PC-9 (cell line): ENCODE measurements at regions not wholly inside any gene's neighbourhood (a gene's known extent, or its start where the extent isn't known, plus 50 kb on each side); places are given as distances from the start of the nearest gene placed in this dataset.

Experiments
- BruUV-seq: library from RNA; stranded (reverse); fragments of 400-500 nt; replicated peaks from 2 replicates; lab custom pipeline; 2021; lab: Mats Ljungman, UMichigan
- CTCF ChIA-PET: fragments of 300-600 bp; sonication (Branson Sonifier 250); formaldehyde crosslinking; loops from one replicate; lab custom pipeline; 2022; ENCODE audit warnings: antibody characterized with exemption; lab: Charles Lee
- POLR2A ChIA-PET: fragments of 300-600 bp; sonication (Branson Sonifier 250); formaldehyde crosslinking; loops from one replicate; lab custom pipeline; 2022; ENCODE audit warnings: antibody characterized with exemption; ENCODE audit not compliant: unreplicated experiment; lab: Charles Lee
- DNase-seq, 2 experiments: peaks; one replicate each; pipeline versions ENCODE4 v3.0.0 to v3.0.0-alpha.2; 2015 to 2022; ENCODE audit warnings: mixed read lengths in 1 of 2
- H2AFZ ChIP-seq: fragments of 200-600 bp; sonication (generic); 2 replicates; pipeline ENCODE4 v1.8.1; 2017; ENCODE audit warnings: antibody characterized with exemption
- H3F3A ChIP-seq: fragments of 200-600 bp; sonication (generic); 2 replicates; pipeline ENCODE4 v1.8.1; 2017; ENCODE audit warnings: antibody characterized with exemption, mild to moderate bottlenecking, low read depth; ENCODE audit not compliant: insufficient read depth
- H3K27ac ChIP-seq: fragments of 200-600 bp; sonication (generic); 2 replicates; pipeline ENCODE4 v1.6.1; 2016; ENCODE audit warnings: mixed run types
- H3K27me3 ChIP-seq: fragments of 200-600 bp; sonication (generic); 2 replicates; pipeline ENCODE4 v1.6.1; 2016; ENCODE audit warnings: low read depth, mixed run types; ENCODE audit not compliant: insufficient read depth
- H3K36me3 ChIP-seq: fragments of 200-600 bp; sonication (generic); 2 replicates; pipeline ENCODE4 v1.6.1; 2016; ENCODE audit warnings: low read depth, mixed run types
- H3K4me1 ChIP-seq: fragments of 200-600 bp; sonication (generic); replicated peaks from 2 replicates; pipeline ENCODE4 v1.6.1; 2016; ENCODE audit warnings: mixed run types; ENCODE audit not compliant: insufficient read depth
- H3K4me2 ChIP-seq: fragments of 200-600 bp; sonication (generic); 2 replicates; pipeline ENCODE4 v1.6.1; 2017; ENCODE audit warnings: mixed run types
- H3K4me3 ChIP-seq: fragments of 200-600 bp; sonication (generic); 2 replicates; pipeline ENCODE4 v1.6.1; 2016; ENCODE audit warnings: mixed run types
- H3K79me2 ChIP-seq: fragments of 200-600 bp; sonication (generic); 2 replicates; pipeline ENCODE4 v1.6.1; 2017; ENCODE audit warnings: low read depth, mixed run types
- H3K9me2 ChIP-seq: fragments of 200-600 bp; sonication (generic); 2 replicates; pipeline ENCODE4 v1.8.1; 2017; ENCODE audit warnings: mild to moderate bottlenecking; ENCODE audit not compliant: insufficient read depth
- H3K9me3 ChIP-seq: fragments of 200-600 bp; sonication (generic); 2 replicates; pipeline ENCODE4 v1.8.1; 2016; ENCODE audit warnings: low read depth; ENCODE audit not compliant: insufficient read depth
- H4K20me1 ChIP-seq: fragments of 200-600 bp; sonication (generic); 2 replicates; pipeline ENCODE4 v1.8.1; 2017; ENCODE audit not compliant: insufficient read depth
- EZH2 ChIP-seq: fragments of 200-600 bp; sonication (generic); IDR thresholded peaks from 2 replicates; pipeline ENCODE4 v1.8.0; 2017; ENCODE audit warnings: antibody characterized with exemption, low read depth
- intact Hi-C: fragments of 100-400 bp; cut with micrococcal nuclease; formaldehyde crosslinking; loops from one replicate; pipeline ENCODE4 v1.10.0; 2022; ENCODE audit not compliant: unreplicated experiment
- TF ChIP-seq, protein P1 (sequence below): fragments of 200-600 bp; sonication (generic); conservative IDR thresholded peaks from 2 replicates; pipeline ENCODE4 v1.6.1; 2017; ENCODE audit warnings: mixed run types, antibody characterized with exemption, mild to moderate bottlenecking, moderate library complexity

DNA sequence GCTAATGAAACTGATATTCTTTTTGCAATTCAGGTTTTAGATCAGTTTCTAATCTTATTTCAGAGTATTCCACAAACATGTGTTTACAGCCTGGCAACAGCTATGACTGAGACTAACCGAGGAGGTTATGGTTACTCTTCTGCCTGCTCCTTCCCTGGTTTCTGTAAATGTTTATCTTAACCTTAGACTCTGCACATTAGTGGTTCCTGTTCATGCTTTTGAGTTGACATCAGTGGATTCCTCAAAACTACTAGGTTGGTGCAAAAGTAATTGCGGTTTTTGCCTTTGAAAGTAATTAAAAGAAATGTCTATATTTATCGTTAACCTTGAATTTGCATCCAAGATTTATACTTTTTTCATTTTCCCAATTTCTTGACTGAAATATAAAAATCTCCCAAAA, 237.0 kb upstream of the TSHZ3 start:
- CTCF ChIA-PET = no interaction called here
- POLR2A ChIA-PET = no interaction called here
- Histone ChIP-seq H3K27me3 (peaks cover 38% of the 10 kb centered on the region), H2AFZ (no peak overlapping the region), H3K27ac (no peak overlapping the region), H3K9me2 (no peaks in the 10 kb centered on the region; the same call in 1 of the 2 replicates), H3F3A (no peaks in the 10 kb centered on the region), H3K36me3 (no peaks in the 10 kb centered on the region), H3K4me3 (no peak overlapping the region), H3K4me2 (no peak overlapping the region), H4K20me1 (no peaks in the 10 kb centered on the region), H3K9me3 (no peaks in the 10 kb centered on the region), H3K79me2 (no peaks in the 10 kb centered on the region), H3K4me1 (no peaks in the 10 kb centered on the region)
- BruUV-seq = no TSS peak
- no peak for DNase-seq
- intact Hi-C loops = no loop called here
- TF ChIP-seq, protein P1, sequence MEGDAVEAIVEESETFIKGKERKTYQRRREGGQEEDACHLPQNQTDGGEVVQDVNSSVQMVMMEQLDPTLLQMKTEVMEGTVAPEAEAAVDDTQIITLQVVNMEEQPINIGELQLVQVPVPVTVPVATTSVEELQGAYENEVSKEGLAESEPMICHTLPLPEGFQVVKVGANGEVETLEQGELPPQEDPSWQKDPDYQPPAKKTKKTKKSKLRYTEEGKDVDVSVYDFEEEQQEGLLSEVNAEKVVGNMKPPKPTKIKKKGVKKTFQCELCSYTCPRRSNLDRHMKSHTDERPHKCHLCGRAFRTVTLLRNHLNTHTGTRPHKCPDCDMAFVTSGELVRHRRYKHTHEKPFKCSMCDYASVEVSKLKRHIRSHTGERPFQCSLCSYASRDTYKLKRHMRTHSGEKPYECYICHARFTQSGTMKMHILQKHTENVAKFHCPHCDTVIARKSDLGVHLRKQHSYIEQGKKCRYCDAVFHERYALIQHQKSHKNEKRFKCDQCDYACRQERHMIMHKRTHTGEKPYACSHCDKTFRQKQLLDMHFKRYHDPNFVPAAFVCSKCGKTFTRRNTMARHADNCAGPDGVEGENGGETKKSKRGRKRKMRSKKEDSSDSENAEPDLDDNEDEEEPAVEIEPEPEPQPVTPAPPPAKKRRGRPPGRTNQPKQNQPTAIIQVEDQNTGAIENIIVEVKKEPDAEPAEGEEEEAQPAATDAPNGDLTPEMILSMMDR = no peak
- TF ChIP-seq EZH2 = no peak

DNA sequence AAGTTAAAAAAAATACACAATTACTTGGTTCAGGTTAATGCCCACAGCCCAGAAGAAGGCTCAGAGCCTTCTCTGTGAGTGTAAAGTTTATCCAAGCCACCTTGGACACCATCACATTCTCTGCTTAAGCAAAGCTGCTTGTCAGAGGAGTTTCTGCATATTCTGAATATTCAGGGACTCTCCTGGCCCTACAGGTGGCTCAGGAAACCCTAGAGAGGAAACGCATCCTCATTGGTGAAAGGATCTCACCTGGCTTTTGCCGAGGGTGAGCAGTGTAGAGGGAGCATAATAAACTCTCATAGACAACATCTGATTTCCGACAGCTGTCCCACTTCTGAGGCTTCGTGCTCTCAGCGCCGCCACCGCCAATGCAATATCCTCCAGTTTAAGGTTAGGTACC, 239.9 kb upstream of the TSHZ3 start:
- Histone ChIP-seq H3F3A (no peaks in the 10 kb centered on the region), H3K9me3 (no peaks in the 10 kb centered on the region), H3K27ac (no peak overlapping the region), H3K4me1 (no peaks in the 10 kb centered on the region), H4K20me1 (no peaks in the 10 kb centered on the region), H3K4me3 (no peak overlapping the region), H3K27me3 (peaks cover 50% of the 10 kb centered on the region), H3K4me2 (no peak overlapping the region), H3K79me2 (no peaks in the 10 kb centered on the region), H2AFZ (no peak overlapping the region), H3K36me3 (no peaks in the 10 kb centered on the region), H3K9me2 (no peaks in the 10 kb centered on the region; the same call in 1 of the 2 replicates)
- POLR2A ChIA-PET = no interaction called here
- no peak for TF ChIP-seq EZH2
- TF ChIP-seq, protein P1 = no peak
- no peak for DNase-seq
- CTCF ChIA-PET = no interaction called here
- no TSS peak for BruUV-seq
- intact Hi-C loops = no loop called here

DNA sequence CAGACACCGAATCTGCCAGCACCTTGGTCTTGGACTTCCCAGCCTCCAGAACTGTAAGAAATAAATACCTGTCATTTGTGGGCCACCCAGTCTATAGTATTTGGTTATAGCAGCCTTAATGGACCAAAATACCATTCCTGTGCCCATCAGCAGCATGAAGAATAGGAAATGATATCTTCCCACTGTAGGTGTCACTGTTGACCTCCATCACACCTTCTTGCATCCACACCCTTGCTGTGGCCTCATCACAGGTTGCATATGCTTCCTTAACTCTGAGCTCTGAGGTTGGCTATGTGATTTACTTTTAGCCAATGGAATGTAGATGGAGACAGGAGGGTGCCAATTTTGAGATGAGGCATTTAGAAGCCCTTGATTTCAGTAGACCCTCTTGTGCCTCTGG, 242.0 kb upstream of the TSHZ3 start:
- no TSS peak for BruUV-seq

More for the DNA sequence above, 242.0 kb upstream of the TSHZ3 start:
- Histone ChIP-seq H3K9me2 (no peaks in the 10 kb centered on the region; the same call in 1 of the 2 replicates), H3K36me3 (no peaks in the 10 kb centered on the region), H3K27ac (no peak overlapping the region), H3K27me3 (peaks cover 66% of the 10 kb centered on the region), H4K20me1 (no peaks in the 10 kb centered on the region), H3K4me2 (no peak overlapping the region), H3K4me1 (no peaks in the 10 kb centered on the region), H3F3A (no peaks in the 10 kb centered on the region), H3K9me3 (no peaks in the 10 kb centered on the region), H3K79me2 (no peaks in the 10 kb centered on the region), H3K4me3 (no peak overlapping the region), H2AFZ (no peak overlapping the region)
- POLR2A ChIA-PET = no interaction called here
- CTCF ChIA-PET = no interaction called here
- no peak for DNase-seq
- TF ChIP-seq, protein P1 = no peak
- no peak for TF ChIP-seq EZH2
- intact Hi-C loops = no loop called here
